ENCODE measurements at regions not wholly inside any gene's neighbourhood (a gene's known extent, or its start where the extent isn't known, plus 50 kb on each side); places are given as distances from the start of the nearest gene placed in this dataset.
"Not testable (repeated sequence)": the region's sequence is repeated elsewhere in the genome, so short reads cannot be mapped to it uniquely, and the experiment has no call there.

GRCh38 chr11:82404981-82405380, 328.7 kb downstream of the FAM181B start:
- Histone ChIP-seq H3K27ac (ENCODE audit: low read depth, low read length) (no peak overlapping the region), H3K9me2 (replicated peaks; ENCODE audit: control insufficient read depth, low read length) (no peaks in the 10 kb centered on the region), H3K36me3 (ENCODE audit: control insufficient read depth, low read length) (no peaks in the 10 kb centered on the region), H3K9me3 (ENCODE audit: control insufficient read depth, insufficient read depth, low read length) (no peaks in the 10 kb centered on the region), H3K79me2 (ENCODE audit: control insufficient read depth, low read length) (no peaks in the 10 kb centered on the region), H3K27me3 (ENCODE audit: control insufficient read depth, low read length) (peaks cover 4% of the 10 kb centered on the region; the same call in 1 of the 2 replicates), H4K20me1 (ENCODE audit: control insufficient read depth, insufficient read depth, low read depth, low read length) (no peaks in the 10 kb centered on the region), H3K4me2 (ENCODE audit: low read length) (no peak overlapping the region), H3K4me1 (ENCODE audit: control insufficient read depth, low read length) (no peaks in the 10 kb centered on the region), H3K4me3 (ENCODE audit: low read length) (no peak overlapping the region), H3F3A (ENCODE audit: control insufficient read depth, insufficient read depth) (no peaks in the 10 kb centered on the region)
- TF ChIP-seq CTCF (IDR thresholded peaks at IDR 0.05; ENCODE audit: low read depth, low read length, poor library complexity, severe bottlenecking): no peak
- TF ChIP-seq EZH2phosphoT487 (IDR thresholded peaks at IDR 0.05; ENCODE audit: borderline replicate concordance, low read length): no peak

- TF ChIP-seq EZH2phosphoT487 (IDR thresholded peaks at IDR 0.05; ENCODE audit: borderline replicate concordance, low read length) (no peak), CTCF (IDR thresholded peaks at IDR 0.05; ENCODE audit: low read depth, low read length, poor library complexity, severe bottlenecking) (no peak)
Measured at GRCh38 chr11:82403640-82404305, 329.9 kb downstream of the FAM181B start.

GRCh38 chr11:82398300-82398815, 335.3 kb downstream of the FAM181B start:
- TF ChIP-seq EZH2phosphoT487 (IDR thresholded peaks at IDR 0.05; ENCODE audit: borderline replicate concordance, low read length) (no peak), CTCF (IDR thresholded peaks at IDR 0.05; ENCODE audit: low read depth, low read length, poor library complexity, severe bottlenecking) (no peak)

More at GRCh38 chr11:82403640-82404305, 329.9 kb downstream of the FAM181B start:
- Histone ChIP-seq H3K79me2 (ENCODE audit: control insufficient read depth, low read length) (no peaks in the 10 kb centered on the region), H3K4me2 (ENCODE audit: low read length) (no peak overlapping the region), H3F3A (ENCODE audit: control insufficient read depth, insufficient read depth) (no peaks in the 10 kb centered on the region), H3K36me3 (ENCODE audit: control insufficient read depth, low read length) (no peaks in the 10 kb centered on the region), H3K9me3 (ENCODE audit: control insufficient read depth, insufficient read depth, low read length) (no peaks in the 10 kb centered on the region), H3K27me3 (ENCODE audit: control insufficient read depth, low read length) (peaks cover 4% of the 10 kb centered on the region; the same call in 1 of the 2 replicates), H4K20me1 (ENCODE audit: control insufficient read depth, insufficient read depth, low read depth, low read length) (no peaks in the 10 kb centered on the region), H3K4me1 (ENCODE audit: control insufficient read depth, low read length) (no peaks in the 10 kb centered on the region), H3K4me3 (ENCODE audit: low read length) (no peak overlapping the region), H3K9me2 (replicated peaks; ENCODE audit: control insufficient read depth, low read length) (no peaks in the 10 kb centered on the region), H3K27ac (ENCODE audit: low read depth, low read length) (no peak overlapping the region)

GRCh38 chr11:82396639-82397038, 337.0 kb downstream of the FAM181B start:
- H3K4me3 ChIP-seq (ENCODE audit: low read length); H3K9me2 ChIP-seq (replicated peaks; ENCODE audit: control insufficient read depth, low read length); H3K36me3 ChIP-seq (ENCODE audit: control insufficient read depth, low read length); H3K27me3 ChIP-seq (ENCODE audit: control insufficient read depth, low read length); H3K4me2 ChIP-seq (ENCODE audit: low read length); H4K20me1 ChIP-seq (ENCODE audit: control insufficient read depth, insufficient read depth, low read depth, low read length); H3F3A ChIP-seq (ENCODE audit: control insufficient read depth, insufficient read depth); H3K27ac ChIP-seq (ENCODE audit: low read depth, low read length); H3K9me3 ChIP-seq (ENCODE audit: control insufficient read depth, insufficient read depth, low read length); H3K4me1 ChIP-seq (ENCODE audit: control insufficient read depth, low read length); H3K79me2 ChIP-seq (ENCODE audit: control insufficient read depth, low read length): not testable (repeated sequence)

More at GRCh38 chr11:82398300-82398815, 335.3 kb downstream of the FAM181B start:
- Histone ChIP-seq H3K4me1 (ENCODE audit: control insufficient read depth, low read length) (no peaks in the 10 kb centered on the region), H3K36me3 (ENCODE audit: control insufficient read depth, low read length) (no peaks in the 10 kb centered on the region), H4K20me1 (ENCODE audit: control insufficient read depth, insufficient read depth, low read depth, low read length) (no peaks in the 10 kb centered on the region), H3K4me2 (ENCODE audit: low read length) (no peak overlapping the region), H3K27ac (ENCODE audit: low read depth, low read length) (no peak overlapping the region), H3K79me2 (ENCODE audit: control insufficient read depth, low read length) (no peaks in the 10 kb centered on the region), H3F3A (ENCODE audit: control insufficient read depth, insufficient read depth) (no peaks in the 10 kb centered on the region), H3K9me2 (replicated peaks; ENCODE audit: control insufficient read depth, low read length) (no peaks in the 10 kb centered on the region), H3K9me3 (ENCODE audit: control insufficient read depth, insufficient read depth, low read length) (no peaks in the 10 kb centered on the region), H3K4me3 (ENCODE audit: low read length) (no peak overlapping the region), H3K27me3 (ENCODE audit: control insufficient read depth, low read length) (no peaks in the 10 kb centered on the region)
